SU-DHL-6 (cell line): ENCODE measurements at regions not wholly inside any gene's neighbourhood (a gene's known extent, or its start where the extent isn't known, plus 50 kb on each side); places are given as distances from the start of the nearest gene placed in this dataset.

ENCODE experiments used
- H2AFZ ChIP-seq: fragments of 200-600 bp; sonication (generic); 2 replicates; pipeline ENCODE4 v1.6.1; 2014; ENCODE audit warnings: low read depth, mild to moderate bottlenecking, moderate library complexity, mixed read lengths, antibody characterized with exemption, low read length; ENCODE audit not compliant: severe bottlenecking
- H3F3A ChIP-seq: fragments of 200-600 bp; shearing (Covaris generic); 2 replicates; pipeline ENCODE4 v1.6.0; 2016; ENCODE audit warnings: antibody characterized with exemption, mild to moderate bottlenecking; ENCODE audit not compliant: insufficient read depth
- H3K27ac ChIP-seq: fragments of 200-600 bp; sonication (generic); 2 replicates; pipeline ENCODE4 v1.5.1; 2016; ENCODE audit warnings: low read depth, mild to moderate bottlenecking, low read length, moderate library complexity, mixed read lengths
- H3K27me3 ChIP-seq: fragments of 200-600 bp; sonication (generic), shearing (Covaris generic); 2 replicates; pipeline ENCODE4 v1.6.0; 2014; ENCODE audit warnings: mild to moderate bottlenecking, low read length
- H3K36me3 ChIP-seq: fragments of 200-600 bp; sonication (generic); 2 replicates; pipeline ENCODE4 v1.6.1; 2014; ENCODE audit warnings: mild to moderate bottlenecking, low read length, mixed read lengths
- H3K4me2 ChIP-seq: fragments of 300-600, 200-600 bp; shearing (Covaris generic), sonication (generic); 2 replicates; pipeline ENCODE4 v1.6.0; 2014; ENCODE audit warnings: low read length, low read depth, mild to moderate bottlenecking; ENCODE audit not compliant: poor library complexity, severe bottlenecking
- H3K4me3 ChIP-seq: fragments of 200-600 bp; sonication (generic); 2 replicates; pipeline ENCODE4 v1.5.1; 2014; ENCODE audit warnings: antibody characterized with exemption, low read length, mild to moderate bottlenecking, mixed read lengths; ENCODE audit not compliant: insufficient read depth, poor library complexity, severe bottlenecking
- H3K79me2 ChIP-seq: fragments of 200-600 bp; sonication (generic); 2 replicates; pipeline ENCODE4 v1.6.1; 2014; ENCODE audit warnings: mild to moderate bottlenecking, low read length, moderate library complexity; ENCODE audit not compliant: insufficient read depth
- H3K9ac ChIP-seq: fragments of 200-600 bp; sonication (generic); 2 replicates; pipeline ENCODE4 v1.7.0; 2014; ENCODE audit warnings: mild to moderate bottlenecking, low read length
- H3K9me2 ChIP-seq: fragments of 200-600 bp; sonication (generic); replicated peaks from 2 replicates; pipeline ENCODE4 v1.6.1; 2014; ENCODE audit warnings: low read length; ENCODE audit not compliant: insufficient read depth
- H3K9me3 ChIP-seq: fragments of 200-600 bp; sonication (generic); 2 replicates; pipeline ENCODE4 v1.6.1; 2014; ENCODE audit warnings: low read length, mixed read lengths; ENCODE audit not compliant: insufficient read depth
- H4K20me1 ChIP-seq: fragments of 200-600 bp; sonication (generic); 2 replicates; pipeline ENCODE4 v1.6.1; 2014; ENCODE audit warnings: low read depth, mild to moderate bottlenecking, antibody characterized with exemption, low read length, moderate library complexity, mixed read lengths
- EZH2phosphoT487 ChIP-seq: fragments of 200-600 bp; sonication (generic), shearing (Covaris generic); conservative IDR thresholded peaks from 2 replicates; pipeline ENCODE4 v1.6.1; 2018; ENCODE audit warnings: mild to moderate bottlenecking, antibody characterized with exemption, low read length, moderate library complexity, mixed read lengths
- TF ChIP-seq, protein P1 (sequence below): fragments of 200-600 bp; sonication (generic); IDR thresholded peaks from one replicate; pipeline ENCODE4 v1.5.1; 2017; ENCODE audit warnings: antibody characterized with exemption, mild to moderate bottlenecking, low read length, moderate library complexity; ENCODE audit not compliant: insufficient read depth, poor library complexity, severe bottlenecking

DNA sequence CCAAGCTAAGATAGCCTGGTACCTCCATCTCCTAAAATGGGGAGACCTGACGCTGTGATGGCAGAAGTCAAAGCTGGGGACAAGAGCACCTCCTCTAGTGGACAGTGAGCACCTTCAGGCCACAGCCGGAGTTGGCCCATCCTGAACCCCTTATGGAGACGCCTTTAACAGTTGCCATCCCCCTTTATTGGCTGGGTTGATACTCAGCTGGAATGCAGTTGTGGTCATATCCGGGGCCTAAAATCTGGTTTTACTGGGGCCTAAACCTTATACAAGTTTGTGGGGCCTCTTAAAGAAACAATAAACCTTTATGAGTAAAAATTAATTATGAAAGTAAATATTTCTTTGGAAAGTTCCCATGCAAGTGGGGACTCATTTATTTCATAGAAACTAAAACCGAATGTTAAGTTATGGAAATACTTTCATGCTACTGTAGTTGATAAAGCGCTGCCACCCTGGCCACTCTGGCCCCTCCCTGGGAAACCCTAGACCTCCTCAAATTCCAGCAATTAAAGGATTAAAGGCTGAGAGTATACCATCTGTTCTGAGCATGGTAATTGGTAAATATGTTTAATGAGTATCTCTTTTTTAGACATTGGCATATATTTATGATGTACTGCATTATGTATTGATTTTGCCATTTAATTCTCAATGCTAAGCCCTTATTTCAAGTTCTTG is 95.1 kb upstream of the SASH1 start:
- Histone ChIP-seq H4K20me1 (no peaks in the 10 kb centered on the region), H3K9me3 (no peaks in the 10 kb centered on the region), H3K27ac (no peak overlapping the region), H2AFZ (no peak overlapping the region), H3K9me2 (no peaks in the 10 kb centered on the region), H3K4me3 (no peak overlapping the region), H3K27me3 (no peaks in the 10 kb centered on the region), H3K79me2 (no peaks in the 10 kb centered on the region), H3K36me3 (no peaks in the 10 kb centered on the region), H3K4me2 (no peak overlapping the region), H3F3A (no peaks in the 10 kb centered on the region), H3K9ac (no peak overlapping the region)
- no peak for TF ChIP-seq EZH2phosphoT487
- TF ChIP-seq, protein P1, sequence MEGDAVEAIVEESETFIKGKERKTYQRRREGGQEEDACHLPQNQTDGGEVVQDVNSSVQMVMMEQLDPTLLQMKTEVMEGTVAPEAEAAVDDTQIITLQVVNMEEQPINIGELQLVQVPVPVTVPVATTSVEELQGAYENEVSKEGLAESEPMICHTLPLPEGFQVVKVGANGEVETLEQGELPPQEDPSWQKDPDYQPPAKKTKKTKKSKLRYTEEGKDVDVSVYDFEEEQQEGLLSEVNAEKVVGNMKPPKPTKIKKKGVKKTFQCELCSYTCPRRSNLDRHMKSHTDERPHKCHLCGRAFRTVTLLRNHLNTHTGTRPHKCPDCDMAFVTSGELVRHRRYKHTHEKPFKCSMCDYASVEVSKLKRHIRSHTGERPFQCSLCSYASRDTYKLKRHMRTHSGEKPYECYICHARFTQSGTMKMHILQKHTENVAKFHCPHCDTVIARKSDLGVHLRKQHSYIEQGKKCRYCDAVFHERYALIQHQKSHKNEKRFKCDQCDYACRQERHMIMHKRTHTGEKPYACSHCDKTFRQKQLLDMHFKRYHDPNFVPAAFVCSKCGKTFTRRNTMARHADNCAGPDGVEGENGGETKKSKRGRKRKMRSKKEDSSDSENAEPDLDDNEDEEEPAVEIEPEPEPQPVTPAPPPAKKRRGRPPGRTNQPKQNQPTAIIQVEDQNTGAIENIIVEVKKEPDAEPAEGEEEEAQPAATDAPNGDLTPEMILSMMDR: no peak

DNA sequence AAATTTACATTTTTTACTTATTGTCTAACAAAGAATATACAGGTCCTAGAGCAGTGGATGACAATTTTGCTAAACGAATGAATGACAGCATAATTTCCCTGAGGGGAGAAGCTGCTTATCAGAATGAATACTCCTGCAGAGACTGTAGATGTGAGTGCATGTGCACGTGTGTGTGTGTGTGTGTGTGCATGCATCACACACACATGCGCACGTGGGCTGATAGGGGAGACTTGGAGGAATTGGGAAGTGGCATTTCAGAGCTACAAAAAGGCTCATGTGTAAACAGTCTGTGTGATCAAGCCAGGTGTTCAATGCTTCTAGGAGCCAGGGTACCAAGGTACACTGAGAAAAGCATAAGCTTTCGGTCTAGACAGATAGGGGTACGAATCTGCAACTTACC is 93.5 kb upstream of the SASH1 start:
- Histone ChIP-seq H3K27me3 (no peaks in the 10 kb centered on the region), H3K9me2 (no peaks in the 10 kb centered on the region), H3K4me2 (no peak overlapping the region), H3K9me3 (no peaks in the 10 kb centered on the region), H3F3A (no peaks in the 10 kb centered on the region), H3K4me3 (no peak overlapping the region), H3K9ac (no peak overlapping the region), H3K36me3 (no peaks in the 10 kb centered on the region), H2AFZ (no peak overlapping the region), H3K27ac (no peak overlapping the region), H4K20me1 (no peaks in the 10 kb centered on the region), H3K79me2 (no peaks in the 10 kb centered on the region)
- TF ChIP-seq, protein P1: no peak
- no peak for TF ChIP-seq EZH2phosphoT487

DNA sequence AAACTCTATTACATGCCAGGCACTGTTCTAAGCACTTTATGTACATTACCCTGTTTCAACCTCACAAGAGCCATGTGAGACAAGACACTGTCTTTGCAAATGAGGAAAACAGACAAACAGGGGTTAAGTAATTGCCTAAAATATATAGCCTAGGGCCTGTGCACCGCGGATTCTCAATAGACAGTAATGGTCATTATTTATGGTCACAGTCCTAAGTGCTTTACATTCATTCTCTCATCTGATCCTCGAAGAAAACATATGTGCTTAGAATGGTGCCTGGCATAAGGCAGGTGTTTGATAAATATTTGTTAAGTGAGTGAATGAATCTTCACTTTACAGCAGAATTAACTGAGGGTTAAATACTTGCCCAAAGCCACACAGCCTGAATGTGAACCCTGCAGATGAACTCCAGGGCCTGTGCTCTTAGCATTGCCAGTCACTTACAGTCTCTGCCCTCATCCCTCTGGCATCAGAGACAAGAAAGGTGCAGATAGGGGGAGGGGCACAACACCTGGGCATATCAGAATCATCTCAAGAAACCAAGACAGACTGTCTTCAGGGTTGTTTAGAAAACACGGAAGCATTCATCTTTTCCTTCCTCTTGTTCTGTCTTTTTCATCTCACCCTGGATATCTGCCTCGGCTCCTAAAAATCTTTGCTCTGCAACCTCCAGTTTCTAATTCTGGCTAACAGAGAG is 92.8 kb upstream of the SASH1 start:
- Histone ChIP-seq H3K9ac (no peak overlapping the region), H3K27ac (no peak overlapping the region), H3K9me3 (no peaks in the 10 kb centered on the region), H3K9me2 (no peaks in the 10 kb centered on the region), H2AFZ (no peak overlapping the region), H4K20me1 (no peaks in the 10 kb centered on the region), H3K27me3 (no peaks in the 10 kb centered on the region), H3K36me3 (no peaks in the 10 kb centered on the region), H3K4me2 (no peak overlapping the region), H3F3A (no peaks in the 10 kb centered on the region), H3K4me3 (no peak overlapping the region), H3K79me2 (no peaks in the 10 kb centered on the region)
- TF ChIP-seq, protein P1: no peak
- no peak for TF ChIP-seq EZH2phosphoT487
